ENCODE measurements at regions not wholly inside any gene's neighbourhood (a gene's known extent, or its start where the extent isn't known, plus 50 kb on each side); places are given as distances from the start of the nearest gene placed in this dataset.

GRCh38 chr17:72426948-72427760, 306.3 kb downstream of the SOX9 start:
- TF ChIP-seq CTCF (IDR thresholded peaks at IDR 0.05) (no peak), POLR2A (IDR thresholded peaks at IDR 0.05) (no peak)

All from heart left ventricle (tissue), 13 donors.